D721Med (cell line): ENCODE measurements at regions not wholly inside any gene's neighbourhood (a gene's known extent, or its start where the extent isn't known, plus 50 kb on each side); places are given as distances from the start of the nearest gene placed in this dataset.

ENCODE experiments used
- DNase-seq: peaks from one replicate; pipeline ENCODE4 v3.0.0; 2011; ENCODE audit warnings: low spot score; ENCODE audit not compliant: insufficient read length
- FAIRE-seq: peaks from 2 replicates; lab custom pipeline; 2011; peaks lifted over from hg19 to GRCh38; lab: Jason Lieb, UNC
- CTCF ChIP-seq: IDR thresholded peaks from 2 replicates; pipeline ENCODE4 v1.5.1; 2012; ENCODE audit warnings: mild to moderate bottlenecking, control low read depth; ENCODE audit not compliant: insufficient read depth; ENCODE audit errors: missing control alignments

GRCh38 chr4:125022855-125023501 lies 291.8 kb upstream of the FAT4 start:
- DNase-seq: no peak
- no peak for TF ChIP-seq CTCF
- FAIRE-seq: no peak

GRCh38 chr4:125021189-125021588 lies 293.6 kb upstream of the FAT4 start:
- no peak for TF ChIP-seq CTCF
- DNase-seq (no peak), FAIRE-seq (no peak)

GRCh38 chr4:125020089-125021034 lies 294.4 kb upstream of the FAT4 start:
- DNase-seq (no peak), FAIRE-seq (no peak)
- no peak for TF ChIP-seq CTCF

GRCh38 chr4:125016892-125017299 lies 297.9 kb upstream of the FAT4 start:
- TF ChIP-seq CTCF: no peak
- no peak for FAIRE-seq

GRCh38 chr4:125013891-125014290 lies 300.9 kb upstream of the FAT4 start:
- FAIRE-seq (no peak), DNase-seq (no peak)
- TF ChIP-seq CTCF: no peak

More at GRCh38 chr4:125016892-125017299, 297.9 kb upstream of the FAT4 start:
- no peak for DNase-seq

- no peak for FAIRE-seq
- TF ChIP-seq CTCF: no peak
- DNase-seq: no peak
Measured at GRCh38 chr4:125011646-125012045, 299.1 kb upstream of the ANKRD50 start.
